HepG2 (cell line): ENCODE measurements at regions not wholly inside any gene's neighbourhood (a gene's known extent, or its start where the extent isn't known, plus 50 kb on each side); places are given as distances from the start of the nearest gene placed in this dataset.

Source experiments
- ADNP ChIP-seq: sonication (generic); formaldehyde crosslinking; IDR thresholded peaks from 2 replicates; pipeline ENCODE4 v1.4.0; 2020; ENCODE audit warnings: missing genetic modification reagents
- ETS1 ChIP-seq: sonication (generic); formaldehyde crosslinking; IDR thresholded peaks from 2 replicates; pipeline ENCODE4 v1.4.0; 2020; ENCODE audit warnings: missing genetic modification reagents
- FOXM1 ChIP-seq: sonication (generic); formaldehyde crosslinking; IDR thresholded peaks from 2 replicates; pipeline ENCODE4 v1.5.0; 2020; ENCODE audit warnings: missing genetic modification reagents
- HNRNPH1 ChIP-seq: fragments of 200-400 bp; formaldehyde crosslinking; optimal IDR thresholded peaks from 2 replicates; pipeline ENCODE3; 2017; ENCODE audit warnings: mild to moderate bottlenecking, low read depth, low read length
- IRX3 ChIP-seq: sonication (generic); formaldehyde crosslinking; IDR thresholded peaks from 2 replicates; pipeline ENCODE4 v1.8.1; 2023; ENCODE audit warnings: mild to moderate bottlenecking, low read depth, missing genetic modification reagents, borderline replicate concordance
- KDM5B ChIP-seq: sonication (generic); formaldehyde crosslinking; IDR thresholded peaks from 2 replicates; pipeline ENCODE4 v1.4.0; 2020; ENCODE audit warnings: missing genetic modification reagents, mild to moderate bottlenecking, borderline replicate concordance
- KLF6 ChIP-seq: IDR thresholded peaks from 2 replicates; pipeline ENCODE4 v1.8.0; 2016; ENCODE audit warnings: missing biosample characterization, missing genetic modification reagents
- ZNF256 ChIP-seq: sonication (generic); formaldehyde crosslinking; conservative IDR thresholded peaks from 2 replicates; pipeline ENCODE4 v1.4.0; 2020; ENCODE audit warnings: missing genetic modification reagents
- ZNF646 ChIP-seq: sonication (generic); formaldehyde crosslinking; IDR thresholded peaks from 2 replicates; pipeline ENCODE4 v1.9.0; 2021; ENCODE audit warnings: mild to moderate bottlenecking, missing genetic modification reagents
- ZNF740 ChIP-seq: sonication (generic); formaldehyde crosslinking; IDR thresholded peaks from 2 replicates; pipeline ENCODE4 v1.4.0; 2020; ENCODE audit warnings: missing genetic modification reagents
- ZNF879 ChIP-seq: sonication (generic); formaldehyde crosslinking; IDR thresholded peaks from 2 replicates; pipeline ENCODE4 v1.8.1; 2023; ENCODE audit warnings: missing genetic modification reagents

- no peak for TF ChIP-seq ZNF646 (CRISPR knock-in tag)
- TF ChIP-seq IRX3 = no peak
- no peak for TF ChIP-seq KLF6 (CRISPR knock-in tag)
- no peak for TF ChIP-seq ADNP (CRISPR knock-in tag)
- no peak for TF ChIP-seq FOXM1
- no peak for TF ChIP-seq ZNF740 (CRISPR knock-in tag)
- no peak for TF ChIP-seq ZNF256 (CRISPR knock-in tag)
- no peak for TF ChIP-seq KDM5B (CRISPR knock-in tag)
- TF ChIP-seq HNRNPH1 = no peak
- TF ChIP-seq ZNF879 (CRISPR knock-in tag) = no peak
- TF ChIP-seq ETS1 (CRISPR knock-in tag) = no peak
Observed at GRCh38 chr3:96705895-96706294, 108.5 kb upstream of the EPHA6 start (continued).
